Vagina (tissue), 2 donors: ENCODE measurements at regions not wholly inside any gene's neighbourhood (a gene's known extent, or its start where the extent isn't known, plus 50 kb on each side); places are given as distances from the start of the nearest gene placed in this dataset.

ENCODE experiments used
- DNase-seq, 2 donors: peaks; one replicate each; pipeline ENCODE4 v3.0.0-alpha.2; 2017; ENCODE audit errors: extremely low spot score in 2 of 2
- H3K27ac ChIP-seq: fragments of 200-600 bp; sonication (generic); one replicate; pipeline ENCODE4 v1.5.1; 2019
- H3K27me3 ChIP-seq: fragments of 200-600 bp; sonication (generic); one replicate; pipeline ENCODE4 v1.5.1; 2019
- H3K36me3 ChIP-seq, 2 donors: fragments of 200-600 bp; sonication (generic); one replicate each; pipeline ENCODE4 v1.5.1; 2017 to 2019
- H3K4me1 ChIP-seq: fragments of 200-600 bp; sonication (generic); one replicate; pipeline ENCODE4 v1.5.1; 2019
- H3K4me3 ChIP-seq, 2 donors: fragments of 200-600 bp; sonication (generic); 1 replicate in 1 of 2; 2 replicates in 1 of 2; pipeline ENCODE4 v1.5.1; 2016 to 2019
- H3K9me3 ChIP-seq: fragments of 200-600 bp; sonication (generic); one replicate; pipeline ENCODE4 v1.5.1; 2019
- CTCF ChIP-seq, 3 experiments: fragments of 450-650 bp in 2 of 3; fragments of 200-600 bp in 1 of 3; sonication (generic) in 1 of 3; IDR thresholded peaks; one replicate each; pipeline ENCODE4 v1.5.1; 2017 to 2019; ENCODE audit warnings: antibody characterized with exemption in 3 of 3, mild to moderate bottlenecking in 2 of 3, moderate library complexity in 2 of 3
- POLR2A ChIP-seq, 2 donors: fragments of 450-650 bp; IDR thresholded peaks; one replicate each; pipeline ENCODE4 v1.6.1; 2017; ENCODE audit warnings: antibody characterized with exemption in 2 of 2, mild to moderate bottlenecking in 2 of 2, moderate library complexity in 2 of 2
- POLR2AphosphoS5 ChIP-seq, 2 donors: sonication (generic); formaldehyde crosslinking; IDR thresholded peaks; one replicate each; pipeline ENCODE4 v1.9.0; 2017; ENCODE audit warnings: antibody characterized with exemption in 2 of 2, mild to moderate bottlenecking in 2 of 2, low read depth in 1 of 2; ENCODE audit not compliant: insufficient read depth in 1 of 2
- intact Hi-C: fragments of 100-400 bp; cut with DNase I; formaldehyde crosslinking; loops from one replicate; pipeline ENCODE4 v1.15.1; 2023

- Histone ChIP-seq H3K27me3 (no peaks in the 10 kb centered on the region), H3K9me3 (no peaks in the 10 kb centered on the region), H3K4me1 (no peaks in the 10 kb centered on the region), H3K4me3 (no peak overlapping the region), H3K36me3 (no peaks in the 10 kb centered on the region), H3K27ac (no peak overlapping the region)
- TF ChIP-seq CTCF (IDR thresholded peaks at IDR 0.05) (no peak), POLR2AphosphoS5 (IDR thresholded peaks at IDR 0.05; ENCODE audit: insufficient read depth in 1 of 2, low read depth in 1 of 2) (no peak), POLR2A (IDR thresholded peaks at IDR 0.05) (no peak)
- intact Hi-C loops = no loop called here
- no peak for DNase-seq
Measured at GRCh38 chr13:62176051-62176450, 760.4 kb upstream of the PCDH20 start.

- H3K27me3 ChIP-seq = no peaks in the 10 kb centered on the region
- no peak overlapping the region for H3K27ac ChIP-seq
- H3K9me3 ChIP-seq = no peaks in the 10 kb centered on the region
- DNase-seq = no peak
- no peak overlapping the region for H3K4me3 ChIP-seq
- no peaks in the 10 kb centered on the region for H3K4me1 ChIP-seq
- TF ChIP-seq POLR2AphosphoS5 (IDR thresholded peaks at IDR 0.05; ENCODE audit: insufficient read depth in 1 of 2, low read depth in 1 of 2) = no peak
- no peak for TF ChIP-seq POLR2A (IDR thresholded peaks at IDR 0.05)
- no peak for TF ChIP-seq CTCF (IDR thresholded peaks at IDR 0.05)
- H3K36me3 ChIP-seq = no peaks in the 10 kb centered on the region
- intact Hi-C loops = no loop called here
Measured at GRCh38 chr13:62173958-62174357, 758.3 kb upstream of the PCDH20 start.

GRCh38 chr13:62171697-62172096 is 756.0 kb upstream of the PCDH20 start:
- intact Hi-C loops = no loop called here
- no peaks in the 10 kb centered on the region for H3K4me1 ChIP-seq
- DNase-seq = no peak
- no peaks in the 10 kb centered on the region for H3K36me3 ChIP-seq
- H3K27me3 ChIP-seq = no peaks in the 10 kb centered on the region
- TF ChIP-seq CTCF (IDR thresholded peaks at IDR 0.05) (no peak), POLR2AphosphoS5 (IDR thresholded peaks at IDR 0.05; ENCODE audit: insufficient read depth in 1 of 2, low read depth in 1 of 2) (no peak), POLR2A (IDR thresholded peaks at IDR 0.05) (no peak)
- H3K4me3 ChIP-seq = no peak overlapping the region
- no peak overlapping the region for H3K27ac ChIP-seq
- H3K9me3 ChIP-seq = no peaks in the 10 kb centered on the region

GRCh38 chr13:62168891-62169290 is 753.2 kb upstream of the PCDH20 start:
- Histone ChIP-seq H3K27ac (no peak overlapping the region), H3K27me3 (no peaks in the 10 kb centered on the region), H3K9me3 (no peaks in the 10 kb centered on the region), H3K36me3 (no peaks in the 10 kb centered on the region), H3K4me3 (no peak overlapping the region), H3K4me1 (no peaks in the 10 kb centered on the region)
- DNase-seq = no peak
- intact Hi-C loops = no loop called here
- TF ChIP-seq CTCF (IDR thresholded peaks at IDR 0.05) = no peak
- no peak for TF ChIP-seq POLR2A (IDR thresholded peaks at IDR 0.05)
- no peak for TF ChIP-seq POLR2AphosphoS5 (IDR thresholded peaks at IDR 0.05; ENCODE audit: insufficient read depth in 1 of 2, low read depth in 1 of 2)

GRCh38 chr13:62167650-62168172 is 752.1 kb upstream of the PCDH20 start:
- intact Hi-C loops = no loop called here

More at GRCh38 chr13:62167650-62168172, 752.1 kb upstream of the PCDH20 start:
- no peak for TF ChIP-seq CTCF (IDR thresholded peaks at IDR 0.05)
- no peak for TF ChIP-seq POLR2A (IDR thresholded peaks at IDR 0.05)
- no peak for TF ChIP-seq POLR2AphosphoS5 (IDR thresholded peaks at IDR 0.05; ENCODE audit: insufficient read depth in 1 of 2, low read depth in 1 of 2)
- Histone ChIP-seq H3K27ac (no peak overlapping the region), H3K4me3 (no peak overlapping the region), H3K4me1 (no peaks in the 10 kb centered on the region), H3K27me3 (no peaks in the 10 kb centered on the region), H3K36me3 (no peaks in the 10 kb centered on the region), H3K9me3 (no peaks in the 10 kb centered on the region)
- no peak for DNase-seq
